Astrocyte of the hippocampus (primary cell): ENCODE measurements at regions not wholly inside any gene's neighbourhood (a gene's known extent, or its start where the extent isn't known, plus 50 kb on each side); places are given as distances from the start of the nearest gene placed in this dataset.
A peak's percentile ranks its signal among the peaks of the same experiment; 100 is the strongest.
"Not testable (repeated sequence)": the region's sequence is repeated elsewhere in the genome, so short reads cannot be mapped to it uniquely, and the experiment has no call there.

Experiments used
- DNase-seq: peaks from one replicate; pipeline ENCODE4 v3.0.0; 2011; ENCODE audit warnings: low read depth, low spot score

- no peak for DNase-seq
These were observed 559.1 kb downstream of the CETN3 start for GRCh38 chr5:89850513-89850865.

DNA sequence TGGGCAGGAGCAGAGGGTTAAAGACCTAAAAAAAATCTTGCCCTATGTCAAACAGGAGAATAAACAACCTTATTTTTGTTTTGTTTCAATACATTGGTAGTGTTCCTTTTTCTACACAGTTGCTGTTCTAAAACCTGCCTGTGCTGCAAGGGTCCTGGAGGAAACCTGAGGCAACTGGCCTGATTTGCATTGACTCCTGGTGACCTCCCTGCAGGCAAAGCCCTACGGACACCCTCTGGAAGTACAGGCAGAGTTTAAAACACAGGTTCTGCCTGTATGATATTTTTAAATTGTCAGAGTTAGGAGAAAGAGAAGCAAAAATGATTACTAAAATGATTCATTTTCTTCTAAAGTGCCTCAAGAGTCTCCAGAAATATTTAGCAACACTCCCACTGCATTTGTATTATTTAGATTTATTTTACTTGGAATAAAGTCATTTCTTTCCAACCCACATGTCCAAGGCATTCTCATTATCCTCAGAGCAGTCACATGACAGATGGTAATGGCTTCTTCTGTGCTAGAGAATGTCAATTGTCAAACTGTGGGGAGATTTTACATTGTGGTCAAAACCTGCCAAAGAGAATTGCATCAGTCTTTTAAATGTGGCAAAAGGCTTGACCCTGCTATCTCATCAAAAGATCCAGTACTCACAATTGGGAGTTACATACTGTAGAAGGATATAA lies 559.6 kb downstream of the CETN3 start:
- DNase-seq = peak; percentile 38

- DNase-seq = peak; percentile 11
These were observed 561.8 kb downstream of the CETN3 start for GRCh38 chr5:89847743-89848142.

DNA sequence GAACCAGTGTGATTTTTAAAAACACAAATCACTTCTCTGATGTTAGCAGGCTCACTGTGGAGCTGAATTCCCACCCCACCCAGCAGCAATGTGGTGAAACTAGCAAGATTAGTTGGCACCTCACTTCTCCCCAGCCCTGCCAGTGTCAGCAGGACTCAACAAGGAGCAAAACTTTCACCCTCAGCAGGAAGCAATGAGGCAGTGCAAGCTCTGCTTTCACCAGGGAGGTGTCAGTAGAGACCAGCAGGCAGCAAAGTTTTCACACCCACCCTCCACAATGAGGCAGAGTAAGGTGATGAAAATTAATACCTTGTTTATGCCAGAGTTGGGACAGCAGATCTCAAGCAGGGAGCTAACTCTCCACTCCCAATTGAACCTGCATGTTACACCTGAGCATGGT lies 565.0 kb downstream of the CETN3 start:
- DNase-seq = no peak

DNA sequence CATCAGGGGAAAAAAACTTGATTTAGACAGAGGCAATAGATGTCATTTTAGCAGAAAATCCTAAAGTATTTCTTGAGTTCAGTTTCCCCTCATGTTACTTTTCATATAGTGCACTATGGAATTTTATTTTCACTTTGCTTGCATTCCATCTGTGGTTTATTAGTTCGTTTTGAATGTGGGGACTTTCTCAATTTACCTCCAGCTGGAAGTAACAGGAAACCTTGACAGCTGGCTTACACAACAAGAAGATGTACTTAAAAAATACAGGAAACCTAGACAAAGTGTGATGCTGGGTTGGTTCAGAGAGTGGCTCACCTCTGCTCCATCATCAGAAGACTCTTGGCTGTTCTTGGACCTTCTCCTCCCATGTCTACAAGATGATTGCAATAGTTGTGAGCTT lies 567.0 kb downstream of the CETN3 start:
- peak; percentile 4 for DNase-seq

- DNase-seq = no peak
These were observed 568.6 kb downstream of the CETN3 start for GRCh38 chr5:89840906-89841305.

DNA sequence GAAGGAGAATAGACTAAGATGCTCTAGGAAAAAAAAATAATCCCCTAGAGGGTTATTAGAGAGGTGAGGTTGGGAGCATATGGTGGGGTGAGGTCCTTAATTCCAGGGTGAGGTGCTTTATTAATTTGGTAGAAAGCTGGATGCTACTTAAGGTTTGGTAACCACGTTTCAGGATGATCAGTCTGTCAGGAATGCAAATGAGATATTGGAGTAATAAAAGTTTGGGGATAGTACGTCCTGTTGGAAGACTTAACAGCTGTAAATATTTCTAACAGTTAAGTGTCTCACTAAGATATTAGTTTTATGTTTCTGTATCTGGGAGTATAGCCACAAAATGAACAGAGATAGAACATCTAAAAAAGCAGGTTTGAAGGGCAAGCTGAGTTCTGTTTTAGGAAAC lies 578.9 kb downstream of the CETN3 start:
- no peak for DNase-seq

DNA sequence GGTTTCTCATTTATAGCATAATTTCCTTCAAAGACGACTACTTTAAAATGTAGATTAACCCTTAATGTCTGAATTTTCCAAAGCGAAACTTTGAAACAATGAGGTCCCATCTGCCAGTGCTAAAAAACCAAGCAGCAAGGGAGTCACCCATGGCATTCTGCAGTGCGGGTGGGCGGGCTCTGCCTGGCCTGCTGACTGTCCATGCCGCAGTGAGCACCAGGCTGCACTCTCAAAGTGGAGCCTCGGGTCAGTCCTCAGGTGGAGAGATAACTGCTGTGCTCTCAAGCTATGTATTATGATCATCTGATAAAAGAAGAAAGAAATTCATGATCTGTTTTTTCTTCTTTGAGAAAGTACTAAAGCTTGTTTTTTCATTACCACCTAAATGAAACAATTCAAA lies 581.6 kb downstream of the CETN3 start:
- DNase-seq = no peak

DNA sequence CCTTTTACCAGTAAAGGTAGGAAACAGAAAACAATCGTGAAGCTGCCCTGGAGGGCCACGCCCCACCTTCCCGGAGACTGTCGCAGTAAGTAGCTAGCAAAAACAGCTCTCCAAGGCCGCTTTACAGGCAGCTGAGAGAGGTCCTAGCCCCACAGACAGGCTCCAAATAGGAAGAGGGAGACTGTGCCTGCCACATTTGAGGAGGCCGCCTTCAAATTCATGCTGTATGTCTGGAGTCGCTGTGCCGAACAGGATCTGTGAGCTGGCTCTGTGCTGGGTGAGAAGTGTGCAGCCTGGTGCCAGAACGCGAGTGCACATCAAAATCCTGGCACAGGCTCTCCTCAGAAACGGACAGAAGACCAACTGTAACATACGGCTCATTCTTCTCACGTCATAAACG lies 582.2 kb downstream of the CETN3 start:
- no peak for DNase-seq

- no peak for DNase-seq
These were observed 582.6 kb downstream of the CETN3 start for GRCh38 chr5:89826938-89827337.

DNA sequence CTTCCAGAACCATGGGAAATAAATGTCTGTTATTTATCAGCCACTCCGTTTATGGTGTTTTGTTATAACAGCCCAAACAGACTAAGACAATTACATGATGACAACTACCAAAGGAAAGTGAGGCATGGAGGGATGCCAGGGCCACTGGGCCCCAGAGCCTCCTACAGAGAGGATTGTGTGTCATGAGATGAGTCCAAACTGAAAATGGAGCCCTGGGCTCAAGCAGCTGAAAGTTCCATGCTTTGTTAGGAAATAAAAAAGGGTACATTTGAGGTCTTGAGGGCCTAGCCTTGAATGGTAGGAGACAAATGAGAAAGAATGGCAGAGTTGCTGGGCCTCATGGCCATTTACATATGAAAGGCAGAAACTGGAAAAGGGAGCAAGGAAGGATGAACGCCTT lies 586.5 kb downstream of the CETN3 start:
- no peak for DNase-seq

DNA sequence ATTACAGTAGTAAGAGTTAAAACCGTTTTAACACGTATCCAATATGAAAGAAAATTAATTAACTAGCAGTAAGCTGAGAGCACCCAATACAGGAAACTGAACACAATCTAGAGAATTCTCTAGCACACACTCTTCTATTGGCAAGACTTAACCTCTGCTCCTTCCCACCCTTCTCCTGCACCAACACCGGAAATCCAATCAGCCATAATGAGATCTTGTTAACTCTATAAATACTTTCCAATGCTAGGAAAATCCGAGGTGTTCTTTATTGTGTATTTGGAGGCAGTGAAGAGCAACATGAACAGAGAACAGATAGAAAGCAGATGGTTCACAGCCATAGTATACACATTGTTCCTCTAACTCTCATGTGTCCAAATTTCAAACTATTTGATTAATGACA lies 591.7 kb downstream of the CETN3 start:
- no peak for DNase-seq

DNA sequence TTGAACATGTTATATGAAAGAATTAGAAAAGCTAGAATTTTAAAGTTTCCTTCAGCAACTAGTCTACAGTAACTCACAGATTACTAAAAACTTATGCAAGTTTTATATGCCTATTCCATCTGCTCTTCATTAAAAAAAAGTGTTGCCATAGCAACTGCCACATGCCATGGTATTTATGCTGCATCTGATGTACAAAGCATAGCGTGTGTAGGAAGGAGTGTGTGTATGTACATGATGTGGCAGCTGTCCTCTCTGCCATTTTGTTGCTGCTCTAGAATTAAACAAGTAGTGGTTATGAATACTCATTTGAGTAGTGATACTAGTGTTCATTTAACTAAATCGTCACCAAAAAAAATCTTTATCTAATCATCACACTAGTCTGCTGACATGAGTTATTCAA lies 593.5 kb downstream of the CETN3 start:
- DNase-seq = no peak

- not testable (repeated sequence) for DNase-seq
These were observed 608.8 kb downstream of the CETN3 start for GRCh38 chr5:89800735-89801134.

DNA sequence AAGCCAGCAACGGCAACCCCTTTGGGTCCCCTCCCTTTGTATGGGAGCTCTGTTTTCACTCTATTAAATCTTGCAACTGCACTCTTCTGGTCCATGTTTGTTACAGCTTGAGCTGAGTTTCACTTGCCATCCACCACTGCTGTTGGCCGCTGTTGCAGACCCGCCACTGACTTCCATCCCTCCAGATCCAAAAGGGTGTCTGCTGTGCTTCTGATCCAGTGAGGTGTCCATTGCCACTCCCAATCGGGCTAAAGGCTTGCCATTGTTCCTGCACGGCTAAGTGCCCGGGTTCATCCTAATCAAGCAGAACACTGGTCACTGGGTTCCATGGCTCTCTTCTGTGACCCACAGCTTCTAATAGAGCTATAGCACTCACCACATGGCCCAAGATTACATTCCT lies 615.1 kb downstream of the CETN3 start:
- DNase-seq = not testable (repeated sequence)

GRCh38 chr5:89779734-89780133 lies 629.8 kb downstream of the CETN3 start:
- DNase-seq = not testable (repeated sequence)

DNA sequence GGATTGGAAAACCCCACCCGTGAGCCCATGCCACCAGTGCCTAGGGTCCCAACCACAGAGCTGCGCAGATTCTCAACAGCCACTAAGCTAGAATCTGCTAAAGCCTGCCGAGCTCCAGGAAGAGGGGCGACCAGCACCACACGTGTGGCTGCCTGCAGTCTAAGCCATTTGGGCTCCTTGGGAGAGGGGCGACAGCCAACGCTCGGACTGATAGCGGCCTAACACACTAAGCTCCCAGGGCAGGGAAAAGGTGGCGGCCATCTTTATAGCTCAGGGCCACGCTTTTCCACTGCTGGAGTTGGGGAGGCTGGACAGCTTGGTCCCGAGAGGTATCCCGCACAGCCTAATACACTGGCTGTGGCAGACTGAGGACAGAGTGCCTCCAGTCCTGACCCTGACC lies 631.8 kb downstream of the CETN3 start:
- no peak for DNase-seq

DNA sequence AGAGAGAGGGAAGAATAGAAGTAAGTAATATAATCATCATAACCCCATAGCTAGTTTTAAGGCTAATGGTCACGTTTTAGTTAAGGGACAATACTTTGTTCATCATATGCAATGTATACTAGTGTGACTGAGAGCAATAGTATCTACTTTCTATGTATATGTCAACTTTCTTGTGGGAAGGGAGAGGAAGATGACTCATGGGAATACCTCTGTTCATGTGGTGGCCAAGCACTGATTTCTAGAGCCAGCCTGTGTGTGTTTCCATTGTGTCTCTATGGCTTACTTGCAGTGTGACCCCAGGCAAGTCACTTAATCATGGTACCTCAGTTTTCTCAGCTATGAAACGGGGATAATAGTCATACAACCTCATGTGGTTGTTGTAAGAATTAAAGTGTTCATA lies 639.6 kb downstream of the CETN3 start:
- peak; percentile 55 for DNase-seq

GRCh38 chr5:89759802-89760201 lies 649.8 kb downstream of the CETN3 start:
- DNase-seq = peak; percentile 4

- DNase-seq = peak; percentile 50
These were observed 651.4 kb downstream of the CETN3 start for GRCh38 chr5:89758146-89758545.

DNA sequence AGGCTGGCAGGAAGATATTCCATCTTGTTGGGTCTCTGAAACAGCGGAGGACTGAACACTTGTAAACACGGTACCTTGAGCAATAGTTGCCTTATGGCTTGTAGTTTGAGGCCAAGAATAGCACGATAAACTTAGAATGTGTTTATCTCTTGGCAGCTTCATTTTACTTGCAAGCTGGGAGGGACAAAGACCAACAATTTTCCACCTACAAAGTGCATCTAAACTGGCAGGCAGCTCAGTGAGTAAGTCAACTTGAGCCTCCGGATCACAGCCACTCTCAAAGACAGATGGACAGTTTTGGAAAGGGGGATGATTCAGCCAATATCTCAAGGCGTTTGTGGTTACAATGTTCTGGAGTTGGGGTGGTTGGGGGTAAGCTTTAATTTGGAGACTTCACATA lies 652.6 kb downstream of the CETN3 start:
- DNase-seq = peak; percentile 64

- DNase-seq = no peak
These were observed 654.5 kb downstream of the CETN3 start for GRCh38 chr5:89755024-89755423.

- DNase-seq = peak; percentile 51
These were observed 674.5 kb downstream of the CETN3 start for GRCh38 chr5:89735082-89735481.

- DNase-seq = no peak
These were observed 675.8 kb downstream of the CETN3 start for GRCh38 chr5:89733772-89734171.
